ENCODE measurements at regions not wholly inside any gene's neighbourhood (a gene's known extent, or its start where the extent isn't known, plus 50 kb on each side); places are given as distances from the start of the nearest gene placed in this dataset.

GRCh38 chr5:51201024-51201423 is 182.2 kb upstream of the ISL1 start:
- Mint-ChIP-seq H3K27ac (no peak overlapping the region), H3K4me3 (no peak overlapping the region), H3K9me3 (no peaks in the 10 kb centered on the region), H3K4me1 (no peaks in the 10 kb centered on the region), H3K36me3 (ENCODE audit: insufficient read depth in 1 of 3, low read depth in 3 of 3) (no peaks in the 10 kb centered on the region), H3K27me3 (ENCODE audit: low read depth) (no peaks in the 10 kb centered on the region)
- DNase-seq, result no peak
- Histone ChIP-seq H3K9ac (ENCODE audit: extremely low read depth, insufficient read length, low read length) (no peak overlapping the region), H4K91ac (ENCODE audit: insufficient read length, low read depth, low read length) (no peak overlapping the region), H3T11ph (ENCODE audit: low read length) (no peak overlapping the region), H2BK12ac (ENCODE audit: insufficient read length, low read depth, low read length) (no peak overlapping the region), H3K23me2 (ENCODE audit: insufficient read length, low read depth, low read length, poor library complexity, severe bottlenecking) (no peaks in the 10 kb centered on the region), H2BK20ac (ENCODE audit: low read depth, low read length, poor library complexity, severe bottlenecking) (no peak overlapping the region), H3K4me2 (ENCODE audit: insufficient read depth, insufficient read length, low read length) (no peak overlapping the region), H3K27me3 (ENCODE audit: insufficient read depth, low read length) (no peaks in the 10 kb centered on the region), H2BK15ac (ENCODE audit: low read depth, low read length) (no peak overlapping the region), H3K4me1 (ENCODE audit: insufficient read depth, low read length) (no peaks in the 10 kb centered on the region), H2AFZ (ENCODE audit: low read length) (no peak overlapping the region), H4K20me1 (ENCODE audit: control insufficient read depth, insufficient read depth, insufficient read length) (no peaks in the 10 kb centered on the region), H3K79me2 (ENCODE audit: insufficient read depth, low read length) (no peaks in the 10 kb centered on the region), H3K9me3 (ENCODE audit: control insufficient read depth, low read depth, low read length) (no peaks in the 10 kb centered on the region), H3K4ac (ENCODE audit: low read depth, low read length) (no peak overlapping the region), H4K5ac (ENCODE audit: insufficient read length, low read depth, low read length) (no peak overlapping the region), H2BK120ac (ENCODE audit: low read depth, low read length, poor library complexity, severe bottlenecking) (no peak overlapping the region), H2AK5ac (ENCODE audit: insufficient read length, low read length) (no peak overlapping the region), H3K18ac (ENCODE audit: insufficient read length, low read depth, low read length) (no peak overlapping the region), H2BK5ac (ENCODE audit: insufficient read length, low read length) (no peak overlapping the region), H3K14ac (ENCODE audit: insufficient read depth, low read length) (no peak overlapping the region), H3K23ac (ENCODE audit: insufficient read length, low read depth, low read length) (no peak overlapping the region), H3K79me1 (ENCODE audit: insufficient read depth, low read depth, low read length, poor library complexity, severe bottlenecking) (no peaks in the 10 kb centered on the region), H3K27ac (ENCODE audit: insufficient read length, low read depth, low read length) (no peak overlapping the region), H3K56ac (ENCODE audit: insufficient read length, low read depth, low read length) (no peak overlapping the region), H4K8ac (replicated peaks; ENCODE audit: insufficient read length, low read depth, low read length) (no peak overlapping the region)
- TF ChIP-seq CTCF (conservative IDR thresholded peaks at IDR 0.05), result no peak
- no CpG with 5 or more reads among the region's 6 CpGs for WGBS (ENCODE audit: extremely low coverage, insufficient read length, low lambda C conversion rate)
